T-helper 2 cell treated with Interferon-gamma antibody and Interleukin-4, amounts not matched to agents 5 μg/mL and 100 μg/mL, for 36 hours (primary cell): ENCODE measurements at regions not wholly inside any gene's neighbourhood (a gene's known extent, or its start where the extent isn't known, plus 50 kb on each side); places are given as distances from the start of the nearest gene placed in this dataset.

Source experiments
- DNase-seq: peaks from one replicate; pipeline ENCODE4 v3.0.0; 2021; ENCODE audit warnings: low spot score
- H3K27ac Mint-ChIP-seq: one replicate; pipeline ENCODE4 v1.8.0; 2021; ENCODE audit warnings: mild to moderate bottlenecking, mixed read lengths
- H3K27me3 Mint-ChIP-seq: one replicate; pipeline ENCODE4 v1.8.0; 2021; ENCODE audit warnings: low read depth, mixed read lengths
- H3K36me3 Mint-ChIP-seq: one replicate; pipeline ENCODE4 v1.8.0; 2021; ENCODE audit warnings: low read depth, mixed read lengths
- H3K4me1 Mint-ChIP-seq: one replicate; pipeline ENCODE4 v1.8.0; 2021; ENCODE audit warnings: low read depth, mixed read lengths
- H3K4me3 Mint-ChIP-seq: one replicate; pipeline ENCODE4 v1.8.0; 2022; ENCODE audit warnings: mild to moderate bottlenecking, moderate library complexity, mixed read lengths
- H3K9me3 Mint-ChIP-seq: one replicate; pipeline ENCODE4 v1.8.0; 2021; ENCODE audit warnings: mixed read lengths

DNA sequence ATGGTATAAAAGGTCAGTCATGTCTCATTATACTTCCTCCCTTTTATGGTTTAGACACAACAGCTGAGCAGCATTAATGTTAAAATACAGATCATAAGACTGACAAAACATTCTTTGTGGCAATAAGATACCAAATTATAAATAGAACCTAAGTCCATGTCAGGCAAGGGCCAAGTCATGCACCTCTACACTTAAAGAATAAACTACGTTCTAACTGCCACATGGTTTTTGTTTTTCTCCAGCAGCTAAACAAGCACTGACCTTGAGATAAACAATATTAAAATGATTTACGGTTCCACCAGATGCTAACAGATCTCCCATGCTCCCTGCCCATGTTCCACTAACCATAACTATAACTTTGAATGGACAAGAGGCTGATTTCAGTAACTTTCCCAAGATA is 368.6 kb upstream of the TFPI start:
- H3K27me3 Mint-ChIP-seq = no peaks in the 10 kb centered on the region
- no peak overlapping the region for H3K4me3 Mint-ChIP-seq
- no peaks in the 10 kb centered on the region for H3K36me3 Mint-ChIP-seq
- H3K4me1 Mint-ChIP-seq = no peaks in the 10 kb centered on the region
- H3K27ac Mint-ChIP-seq = no peak overlapping the region
- no peaks in the 10 kb centered on the region for H3K9me3 Mint-ChIP-seq
- DNase-seq = no peak

DNA sequence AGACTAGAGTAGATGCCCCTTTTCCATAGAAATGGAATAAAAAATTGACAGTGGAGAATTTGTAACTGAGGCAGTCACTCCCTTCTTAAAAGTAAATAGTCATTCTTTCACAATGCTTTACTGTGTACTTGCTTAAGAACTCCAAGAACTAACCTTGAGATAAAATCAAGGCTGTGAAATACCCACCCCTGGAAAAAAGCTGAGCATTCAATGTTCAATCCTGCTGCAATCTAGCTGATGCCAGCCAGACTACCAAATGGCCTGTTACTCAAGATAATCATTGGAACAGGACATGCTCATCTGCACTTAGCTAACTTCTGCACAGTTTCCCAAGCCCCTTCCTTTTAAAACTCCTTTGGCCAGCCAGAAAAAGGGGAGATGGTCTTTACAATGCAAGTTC is 367.4 kb upstream of the GULP1 start:
- Mint-ChIP-seq H3K36me3 (no peaks in the 10 kb centered on the region), H3K27me3 (no peaks in the 10 kb centered on the region), H3K9me3 (no peaks in the 10 kb centered on the region), H3K27ac (no peak overlapping the region), H3K4me3 (no peak overlapping the region), H3K4me1 (no peaks in the 10 kb centered on the region)
- DNase-seq = no peak

DNA sequence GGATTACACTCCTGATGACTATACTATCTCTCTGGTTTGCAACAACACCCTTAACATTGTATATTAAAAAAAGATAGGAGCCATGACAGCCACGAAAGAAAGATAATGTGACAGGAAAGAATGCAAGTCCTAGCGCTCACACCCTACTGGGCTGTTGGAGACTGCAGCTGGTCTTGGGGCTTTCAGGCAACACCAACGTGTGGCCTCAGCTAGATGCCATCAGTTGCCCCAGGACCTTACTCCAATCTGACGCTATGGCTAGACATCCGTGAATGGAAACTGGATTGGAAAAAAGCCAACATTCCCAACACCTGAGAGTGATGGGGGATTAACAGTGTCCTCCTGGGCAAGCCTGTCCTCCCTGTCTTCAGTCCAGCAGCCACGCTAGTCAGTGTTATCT is 357.4 kb upstream of the GULP1 start:
- Mint-ChIP-seq H3K4me3 (no peak overlapping the region), H3K27ac (no peak overlapping the region), H3K27me3 (no peaks in the 10 kb centered on the region), H3K4me1 (no peaks in the 10 kb centered on the region), H3K36me3 (no peaks in the 10 kb centered on the region), H3K9me3 (no peaks in the 10 kb centered on the region)
- DNase-seq = no peak

DNA sequence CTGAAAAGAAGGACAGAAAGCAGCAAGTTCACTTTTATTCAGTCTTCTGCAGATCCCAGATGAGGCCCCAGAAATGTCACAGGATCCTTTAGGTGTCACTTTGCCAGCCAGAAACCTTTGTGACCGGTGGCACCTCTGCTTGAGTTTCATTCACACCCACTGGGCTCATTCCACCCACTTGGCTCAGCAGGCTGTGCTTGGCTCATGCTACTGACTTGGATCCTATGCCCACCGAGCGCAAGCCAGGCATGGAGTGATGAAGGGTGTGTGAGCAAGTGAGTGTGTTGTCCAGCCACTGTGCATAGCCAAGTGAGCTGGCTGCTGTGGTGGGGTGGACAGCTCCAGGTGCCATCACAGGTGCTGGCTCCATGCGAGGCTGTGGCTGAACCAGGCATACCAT is 357.0 kb upstream of the GULP1 start:
- no peak overlapping the region for H3K4me3 Mint-ChIP-seq
- no peak overlapping the region for H3K27ac Mint-ChIP-seq
- no peaks in the 10 kb centered on the region for H3K9me3 Mint-ChIP-seq
- no peaks in the 10 kb centered on the region for H3K27me3 Mint-ChIP-seq
- no peak for DNase-seq
- H3K36me3 Mint-ChIP-seq = no peaks in the 10 kb centered on the region
- no peaks in the 10 kb centered on the region for H3K4me1 Mint-ChIP-seq

DNA sequence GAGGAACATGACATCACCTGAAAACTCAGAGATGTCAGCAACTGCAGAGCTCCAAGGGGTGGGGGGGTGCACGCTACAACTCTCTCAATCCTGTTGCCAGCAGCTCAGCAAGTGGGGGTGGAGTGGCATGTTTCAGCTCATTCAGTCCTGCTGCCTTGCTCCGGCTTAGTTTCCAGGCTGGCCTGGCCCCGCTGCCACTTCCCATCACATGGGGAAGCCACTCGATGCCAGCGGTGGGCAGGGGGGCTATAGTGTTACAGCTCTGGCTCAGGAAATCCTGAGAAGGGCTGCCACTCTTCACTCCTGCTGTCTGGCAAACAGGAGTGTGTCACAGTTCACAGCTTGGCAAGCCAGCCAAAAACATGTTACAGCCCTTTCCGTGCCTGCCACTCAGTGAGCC is 356.5 kb upstream of the GULP1 start:
- no peak for DNase-seq
- Mint-ChIP-seq H3K4me3 (no peak overlapping the region), H3K27me3 (no peaks in the 10 kb centered on the region), H3K27ac (no peak overlapping the region), H3K9me3 (no peaks in the 10 kb centered on the region), H3K4me1 (no peaks in the 10 kb centered on the region), H3K36me3 (no peaks in the 10 kb centered on the region)

DNA sequence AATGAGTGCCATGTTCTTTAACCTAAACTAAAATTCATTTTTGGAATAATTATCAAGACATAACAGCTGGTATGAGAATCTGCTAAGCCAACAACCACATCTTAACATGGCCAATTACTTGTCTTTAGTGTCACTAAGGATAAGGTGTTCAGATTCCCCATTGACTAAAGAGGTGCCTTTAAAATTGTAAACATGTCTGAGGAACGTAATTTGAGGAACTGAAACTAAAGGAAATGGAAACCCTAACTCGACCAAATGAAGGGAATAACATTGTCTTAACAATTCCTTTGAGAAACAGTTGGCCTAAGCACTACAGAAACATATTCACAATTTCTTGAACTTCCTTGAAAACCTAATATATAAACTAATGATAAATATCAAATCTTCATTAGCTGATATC is 355.4 kb upstream of the GULP1 start:
- Mint-ChIP-seq H3K27me3 (no peaks in the 10 kb centered on the region), H3K4me3 (no peak overlapping the region), H3K27ac (no peak overlapping the region), H3K9me3 (no peaks in the 10 kb centered on the region), H3K4me1 (no peaks in the 10 kb centered on the region), H3K36me3 (no peaks in the 10 kb centered on the region)
- DNase-seq = no peak

DNA sequence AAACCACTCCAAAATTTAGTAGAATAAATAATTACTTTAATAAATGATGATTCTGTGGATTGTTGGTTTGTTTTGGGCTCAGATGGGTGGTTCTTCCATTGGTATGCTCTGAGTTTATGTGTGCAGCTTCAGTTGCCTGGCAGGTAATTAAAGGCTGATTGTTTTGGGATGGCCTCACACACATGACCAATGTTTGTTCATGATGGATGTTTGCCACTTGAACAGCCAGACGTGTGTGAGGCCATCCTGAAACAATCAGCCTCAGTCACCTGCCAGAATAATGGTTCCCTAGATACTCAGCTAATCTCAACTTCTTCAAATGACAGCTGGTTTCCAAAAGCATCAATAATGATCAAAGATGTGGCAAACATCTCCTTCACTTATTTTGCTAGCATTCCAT is 352.5 kb upstream of the GULP1 start:
- Mint-ChIP-seq H3K27ac (no peak overlapping the region), H3K4me3 (no peak overlapping the region), H3K4me1 (no peaks in the 10 kb centered on the region), H3K36me3 (no peaks in the 10 kb centered on the region), H3K27me3 (no peaks in the 10 kb centered on the region), H3K9me3 (no peaks in the 10 kb centered on the region)
- DNase-seq = no peak

DNA sequence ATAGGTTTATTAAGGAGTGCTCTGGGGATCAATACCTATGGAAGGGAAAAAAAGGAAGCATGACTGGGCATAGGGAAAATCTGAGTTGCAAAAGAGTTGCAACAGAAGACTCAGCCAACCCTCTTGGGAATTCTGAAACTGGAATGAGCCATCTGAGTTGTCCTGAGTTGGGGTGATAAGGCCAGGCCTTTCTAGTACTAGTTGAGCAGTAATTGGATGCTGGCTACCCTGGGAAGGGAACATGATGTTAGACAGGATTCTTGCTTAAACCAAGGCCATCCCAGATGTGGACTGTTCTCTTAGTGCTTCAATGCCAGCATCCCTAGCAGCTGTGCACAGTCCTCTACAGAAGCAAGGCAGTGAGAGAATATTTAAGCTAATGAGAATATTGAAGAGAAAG is 348.8 kb upstream of the GULP1 start:
- no peaks in the 10 kb centered on the region for H3K9me3 Mint-ChIP-seq
- H3K36me3 Mint-ChIP-seq = no peaks in the 10 kb centered on the region
- DNase-seq = no peak
- no peak overlapping the region for H3K27ac Mint-ChIP-seq
- H3K4me1 Mint-ChIP-seq = no peaks in the 10 kb centered on the region
- no peak overlapping the region for H3K4me3 Mint-ChIP-seq
- H3K27me3 Mint-ChIP-seq = no peaks in the 10 kb centered on the region

DNA sequence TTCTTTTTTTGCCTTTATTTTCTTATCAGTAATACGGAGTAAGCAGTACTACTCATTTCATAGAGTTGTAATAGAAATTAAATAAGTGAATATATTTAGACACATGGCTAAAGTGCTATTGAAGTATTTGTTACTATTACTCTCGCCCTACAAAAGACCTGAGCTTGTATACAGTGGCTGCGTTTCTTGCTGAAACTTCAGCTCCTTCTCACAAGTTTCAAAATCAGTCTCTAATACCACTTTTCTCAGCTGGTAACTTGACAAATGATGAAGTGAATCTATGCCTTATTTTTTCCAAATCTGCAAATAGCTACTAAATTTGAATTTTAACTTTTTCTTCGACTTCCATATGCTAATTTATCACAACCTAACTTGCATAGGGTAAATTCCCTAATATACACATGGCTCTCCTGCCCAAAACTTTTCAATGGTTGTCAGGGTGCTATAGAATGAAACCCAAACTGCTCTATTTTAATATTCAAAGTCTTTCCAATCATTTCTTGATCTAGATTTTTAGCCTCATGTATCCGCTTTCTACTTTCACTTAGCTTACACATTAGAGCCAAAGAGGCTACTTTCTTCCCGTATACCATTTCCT is 347.8 kb upstream of the GULP1 start:
- DNase-seq = no peak
- H3K36me3 Mint-ChIP-seq = no peaks in the 10 kb centered on the region
- no peaks in the 10 kb centered on the region for H3K4me1 Mint-ChIP-seq
- no peak overlapping the region for H3K27ac Mint-ChIP-seq
- H3K4me3 Mint-ChIP-seq = no peak overlapping the region
- no peaks in the 10 kb centered on the region for H3K9me3 Mint-ChIP-seq
- H3K27me3 Mint-ChIP-seq = no peaks in the 10 kb centered on the region

DNA sequence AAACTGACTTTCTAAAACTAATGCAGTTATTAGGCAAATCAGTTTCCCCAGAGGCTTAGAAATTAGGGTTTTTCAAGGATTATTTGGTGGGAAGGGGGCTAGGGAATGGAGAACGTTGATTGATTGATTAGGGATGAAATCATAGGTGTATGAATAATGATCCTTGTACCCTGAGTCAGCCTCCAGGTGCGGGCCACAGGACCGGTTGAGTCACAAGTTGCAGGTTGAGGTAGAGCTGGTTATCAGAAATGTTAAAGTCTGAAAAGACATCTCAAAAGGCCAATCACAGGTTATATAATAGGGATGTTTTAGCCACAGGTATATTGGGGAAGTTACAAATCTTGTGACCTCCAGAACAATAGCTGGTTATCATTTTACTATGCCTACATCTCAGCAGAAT is 341.8 kb upstream of the GULP1 start:
- Mint-ChIP-seq H3K9me3 (peaks cover 9% of the 10 kb centered on the region), H3K27ac (no peak overlapping the region), H3K27me3 (no peaks in the 10 kb centered on the region), H3K4me1 (no peaks in the 10 kb centered on the region), H3K36me3 (no peaks in the 10 kb centered on the region), H3K4me3 (no peak overlapping the region)
- DNase-seq = no peak

DNA sequence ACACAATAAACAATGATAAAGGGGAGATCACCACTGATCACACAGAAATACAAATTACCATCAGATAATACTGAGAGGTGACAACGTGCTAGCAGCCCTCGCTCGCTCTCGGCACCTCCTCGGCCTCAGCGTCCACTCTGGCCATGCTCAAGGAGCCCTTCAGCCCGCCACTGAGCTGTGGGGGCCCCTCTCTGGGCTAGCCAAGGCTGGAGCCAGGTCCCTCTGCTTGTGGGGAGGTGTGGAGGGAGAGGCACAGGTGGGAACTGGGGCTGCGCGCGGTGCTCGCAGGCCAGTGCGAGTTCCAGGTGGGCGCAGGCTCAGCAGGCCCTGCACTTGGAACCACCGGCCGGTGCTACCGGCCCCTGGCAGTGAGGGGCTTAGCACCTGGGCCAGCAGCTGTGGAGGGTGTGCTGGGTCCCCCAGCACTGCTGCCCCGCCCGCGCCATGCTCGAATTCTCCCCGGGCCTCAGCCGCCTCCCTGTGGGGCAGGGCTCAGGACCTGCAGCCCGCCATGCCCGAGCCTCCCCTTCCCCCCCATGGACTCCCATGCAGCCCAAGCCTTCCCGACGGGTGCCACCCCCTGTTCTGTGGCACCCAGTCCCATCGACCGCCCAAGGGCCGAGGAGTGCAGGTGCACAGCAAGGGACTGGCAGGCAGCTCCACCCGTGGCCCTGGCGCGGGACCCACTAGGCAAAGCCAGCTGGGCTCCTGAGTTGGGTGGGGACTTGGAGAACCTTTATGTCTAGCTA is 340.0 kb upstream of the GULP1 start:
- H3K27me3 Mint-ChIP-seq = no peaks in the 10 kb centered on the region
- H3K4me1 Mint-ChIP-seq = no peaks in the 10 kb centered on the region
- no peak overlapping the region for H3K27ac Mint-ChIP-seq
- no peaks in the 10 kb centered on the region for H3K36me3 Mint-ChIP-seq
- H3K9me3 Mint-ChIP-seq = peaks cover 9% of the 10 kb centered on the region
- no peak for DNase-seq
- no peak overlapping the region for H3K4me3 Mint-ChIP-seq

DNA sequence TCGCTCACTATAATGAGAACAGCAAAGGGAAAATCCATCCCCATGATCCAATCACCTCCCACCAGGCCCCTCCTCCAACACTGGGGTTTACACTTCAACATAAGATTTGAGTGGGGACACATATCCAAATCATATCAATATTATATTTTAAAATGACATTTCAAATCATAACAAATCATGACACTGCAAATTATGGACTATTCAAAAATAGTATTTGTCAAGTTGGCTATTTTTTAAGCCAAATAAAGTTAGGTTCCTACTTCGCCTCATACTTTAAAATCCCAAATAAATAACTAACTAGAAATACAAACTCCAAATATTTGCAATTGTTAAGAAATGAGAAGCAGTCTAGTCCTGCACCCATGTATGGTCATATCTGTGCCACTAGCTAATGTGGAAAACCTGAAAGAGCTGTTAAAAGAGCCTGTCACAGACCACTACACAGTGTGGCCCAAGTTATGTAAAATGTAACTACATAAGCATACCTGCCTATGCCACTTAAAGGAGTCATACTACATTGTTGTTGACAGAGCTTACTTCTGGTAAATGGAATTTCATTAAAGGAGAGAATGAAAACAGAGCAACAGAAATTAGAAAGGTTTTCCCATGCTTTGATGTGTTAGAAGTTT is 334.7 kb upstream of the GULP1 start:
- H3K9me3 Mint-ChIP-seq = no peaks in the 10 kb centered on the region

DNA sequence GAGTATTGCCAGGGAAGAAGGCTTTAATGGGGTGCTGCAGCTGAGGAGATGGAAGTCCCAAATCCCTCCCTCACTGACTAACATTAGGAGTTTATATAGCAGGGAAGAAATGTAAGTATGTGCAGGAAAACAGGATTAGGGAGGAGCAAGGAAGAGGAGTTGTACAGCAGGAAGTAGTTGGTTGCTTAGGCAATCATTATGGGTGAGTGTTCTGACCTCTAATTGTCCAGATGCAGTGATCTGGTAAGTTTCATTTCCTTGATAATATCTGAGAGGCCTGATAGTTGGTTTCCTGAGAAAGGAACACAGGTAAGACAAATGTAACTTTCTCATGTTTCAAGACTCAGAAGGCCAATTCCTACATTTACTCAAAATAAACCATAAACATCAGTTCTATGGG is 331.9 kb upstream of the GULP1 start:
- DNase-seq = no peak
- Mint-ChIP-seq H3K27me3 (no peaks in the 10 kb centered on the region), H3K4me1 (peaks cover 2% of the 10 kb centered on the region), H3K4me3 (no peak overlapping the region), H3K36me3 (no peaks in the 10 kb centered on the region), H3K9me3 (no peaks in the 10 kb centered on the region), H3K27ac (no peak overlapping the region)

More for the DNA sequence above, 334.7 kb upstream of the GULP1 start:
- no peak overlapping the region for H3K4me3 Mint-ChIP-seq
- no peaks in the 10 kb centered on the region for H3K36me3 Mint-ChIP-seq
- no peaks in the 10 kb centered on the region for H3K27me3 Mint-ChIP-seq
- H3K27ac Mint-ChIP-seq = no peak overlapping the region
- H3K4me1 Mint-ChIP-seq = peaks cover 2% of the 10 kb centered on the region
- DNase-seq = no peak

DNA sequence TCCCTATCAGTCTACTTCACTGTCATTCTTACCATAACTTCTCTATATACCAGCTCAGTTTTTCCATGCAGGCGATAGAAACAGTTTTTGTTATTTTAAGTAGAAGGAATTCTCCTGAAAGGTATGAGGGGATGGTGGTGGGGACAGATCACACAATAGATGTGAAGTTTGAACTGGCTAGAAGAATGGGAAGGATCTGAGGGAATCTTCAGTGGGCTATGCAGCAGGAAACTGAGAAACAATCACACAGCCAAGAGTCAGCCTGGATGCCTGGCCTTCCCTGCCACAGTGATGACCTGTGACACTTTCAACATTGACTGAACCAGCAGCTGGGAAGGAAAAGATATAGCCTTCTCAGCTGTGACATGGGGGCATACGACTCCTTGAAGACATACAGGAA is 329.1 kb upstream of the GULP1 start:
- H3K36me3 Mint-ChIP-seq = no peaks in the 10 kb centered on the region
- no peak for DNase-seq
- no peaks in the 10 kb centered on the region for H3K27me3 Mint-ChIP-seq
- peaks cover 2% of the 10 kb centered on the region for H3K4me1 Mint-ChIP-seq
- no peaks in the 10 kb centered on the region for H3K9me3 Mint-ChIP-seq
- H3K4me3 Mint-ChIP-seq = no peak overlapping the region
- no peak overlapping the region for H3K27ac Mint-ChIP-seq
